ENCODE measurements at regions not wholly inside any gene's neighbourhood (a gene's known extent, or its start where the extent isn't known, plus 50 kb on each side); places are given as distances from the start of the nearest gene placed in this dataset.

GRCh38 chrX:140091125-140091886, 126.0 kb upstream of the CXorf66 start (continued):
- TF ChIP-seq CEBPZ (IDR thresholded peaks at IDR 0.05; ENCODE audit: borderline replicate concordance, low read depth, low read length), result no peak

GRCh38 chrX:140090800-140091124, 125.4 kb upstream of the CXorf66 start:
- peak overlapping the region; percentile 35 for H3K4me3 ChIP-seq
- H3K79me2 ChIP-seq (ENCODE audit: control insufficient read depth, insufficient read depth, low read length), result no peaks in the 10 kb centered on the region
- intact Hi-C loops (cut with micrococcal nuclease), result no loop called here
- ChIA-PET POLR2A (no interaction called here), CTCF (ENCODE audit: low intra/inter-chr PET ratio) (no interaction called here)
- H3K27me3 ChIP-seq (ENCODE audit: control insufficient read depth in 2 of 2, insufficient read depth in 2 of 2, low read length in 2 of 2), result peaks cover 3 to 13% of the 10 kb centered on the region in 2 experiments; a peak in 4 of 5 replicates
- H3K9me1 ChIP-seq (ENCODE audit: control insufficient read depth, insufficient read depth, low read length), result no peaks in the 10 kb centered on the region
- ATAC-seq, result peak; percentile 44; the same call in 2 of the 3 replicates
- no peak for FAIRE-seq
- in situ Hi-C loops (cut with MboI), result no loop called here
- no peaks in the 10 kb centered on the region for H3K36me3 ChIP-seq (ENCODE audit: control insufficient read depth, insufficient read depth, low read length)
- BruUV-seq (replicated peaks), result no TSS peak
- no peak overlapping the region for H3K27ac ChIP-seq (ENCODE audit: extremely low read depth, low read depth, low read length)
- H3K9me3 ChIP-seq (replicated peaks; ENCODE audit: control insufficient read depth, insufficient read depth, low read depth, low read length), result no peaks in the 10 kb centered on the region
- 9% methylated on average over 15 of the region's 15 CpGs for WGBS (ENCODE audit: insufficient coverage, low coverage, missing lambda C conversion rate)
- no peaks in the 10 kb centered on the region for H4K20me1 ChIP-seq (replicated peaks; ENCODE audit: control insufficient read depth, insufficient read depth, low read length)
- H3K4me2 ChIP-seq (ENCODE audit: insufficient read depth, low read length), result peak overlapping the region; percentile 65
- H2AFZ ChIP-seq (ENCODE audit: low read depth, low read length), result peak overlapping the region; percentile 70
- peaks cover 0 to 11% of the 10 kb centered on the region in 2 experiments; a peak in 2 of 5 replicates for H3K4me1 ChIP-seq (replicated peaks in 1 of 2; ENCODE audit: control insufficient read depth in 2 of 2, insufficient read depth in 2 of 2, low read length in 2 of 2)
- H3K9ac ChIP-seq (ENCODE audit: insufficient read depth in 1 of 2, low read depth in 2 of 2, low read length in 2 of 2), result 0 out of 4 replicates have a peak overlapping the region, but pooled peaks of 1 of the 2 experiments have one; percentile 4
- TF ChIP-seq ZSCAN29 (IDR thresholded peaks at IDR 0.05) (no peak), ARID3A (IDR thresholded peaks at IDR 0.05; ENCODE audit: borderline replicate concordance, low read depth, low read length) (no peak), TCF7L2 (IDR thresholded peaks at IDR 0.05; ENCODE audit: low read depth, low read length) (no peak)
- no peak for DNase-seq (ENCODE audit: extremely low read depth in 1 of 4, low spot score in 3 of 4)
